Ishikawa (cell line): ENCODE measurements at regions not wholly inside any gene's neighbourhood (a gene's known extent, or its start where the extent isn't known, plus 50 kb on each side); places are given as distances from the start of the nearest gene placed in this dataset.

ENCODE experiments used
- CEBPB ChIP-seq: IDR thresholded peaks from 2 replicates; pipeline ENCODE4 v1.6.1; 2012
- CREB1 ChIP-seq: IDR thresholded peaks from 2 replicates; pipeline ENCODE4 v1.6.1; 2012; ENCODE audit warnings: low read depth
- EGR1 ChIP-seq: IDR thresholded peaks from 2 replicates; pipeline ENCODE4 v1.6.1; 2012
- EP300 ChIP-seq: IDR thresholded peaks from 2 replicates; pipeline ENCODE4 v1.6.1; 2012; ENCODE audit warnings: borderline replicate concordance
- FOXM1 ChIP-seq: IDR thresholded peaks from 2 replicates; pipeline ENCODE4 v1.6.1; 2012; ENCODE audit warnings: low read depth, borderline replicate concordance
- NFIC ChIP-seq: IDR thresholded peaks from 2 replicates; pipeline ENCODE4 v1.6.1; 2012
- RAD21 ChIP-seq: IDR thresholded peaks from 2 replicates; pipeline ENCODE4 v1.6.1; 2012; ENCODE audit warnings: low read depth
- TAF1 ChIP-seq: IDR thresholded peaks from 2 replicates; pipeline ENCODE4 v1.6.1; 2012; ENCODE audit warnings: low read depth, mild to moderate bottlenecking
- TCF12 ChIP-seq: IDR thresholded peaks from 2 replicates; pipeline ENCODE4 v1.6.1; 2012; ENCODE audit warnings: low read depth
- TEAD4 ChIP-seq: IDR thresholded peaks from 2 replicates; pipeline ENCODE4 v1.6.1; 2012
- YY1 ChIP-seq: IDR thresholded peaks from 2 replicates; pipeline ENCODE4 v1.6.1; 2012; ENCODE audit warnings: low read depth
- ZBTB7A ChIP-seq: IDR thresholded peaks from 2 replicates; pipeline ENCODE4 v1.6.1; 2012; ENCODE audit warnings: low read depth
- TF ChIP-seq, protein P1 (sequence below): IDR thresholded peaks from 2 replicates; pipeline ENCODE4 v1.6.1; 2012
- TF ChIP-seq, protein P2 (sequence below): IDR thresholded peaks from 2 replicates; pipeline ENCODE4 v1.6.1; 2012; ENCODE audit warnings: low read depth, mild to moderate bottlenecking
- TF ChIP-seq, protein P3 (sequence below): IDR thresholded peaks from 2 replicates; pipeline ENCODE4 v1.6.1; 2012

DNA sequence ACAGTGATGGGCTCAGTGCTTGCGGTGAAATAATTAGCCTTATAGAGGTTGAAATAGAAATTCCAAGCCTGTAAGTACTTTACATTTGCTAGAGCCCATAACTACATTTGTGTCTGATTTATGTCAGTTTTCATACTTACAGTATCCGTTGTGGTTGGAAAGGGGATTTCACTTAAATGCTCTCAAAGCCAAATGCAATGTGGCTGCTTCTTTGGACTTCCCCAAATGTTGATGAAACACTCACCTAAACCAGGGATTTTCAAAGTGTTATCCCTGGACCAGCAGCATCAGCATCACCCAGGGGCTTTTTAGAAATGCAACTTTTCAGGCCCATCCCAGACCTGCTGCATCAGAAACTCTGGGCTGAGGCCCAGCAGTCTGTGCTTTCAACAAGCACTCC is 378.7 kb downstream of the MCTP2 start:
- TF ChIP-seq, protein P1, sequence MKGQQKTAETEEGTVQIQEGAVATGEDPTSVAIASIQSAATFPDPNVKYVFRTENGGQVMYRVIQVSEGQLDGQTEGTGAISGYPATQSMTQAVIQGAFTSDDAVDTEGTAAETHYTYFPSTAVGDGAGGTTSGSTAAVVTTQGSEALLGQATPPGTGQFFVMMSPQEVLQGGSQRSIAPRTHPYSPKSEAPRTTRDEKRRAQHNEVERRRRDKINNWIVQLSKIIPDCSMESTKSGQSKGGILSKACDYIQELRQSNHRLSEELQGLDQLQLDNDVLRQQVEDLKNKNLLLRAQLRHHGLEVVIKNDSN: no peak
- TF ChIP-seq TCF12: no peak
- TF ChIP-seq CEBPB: no peak
- no peak for TF ChIP-seq TAF1
- TF ChIP-seq, protein P2, sequence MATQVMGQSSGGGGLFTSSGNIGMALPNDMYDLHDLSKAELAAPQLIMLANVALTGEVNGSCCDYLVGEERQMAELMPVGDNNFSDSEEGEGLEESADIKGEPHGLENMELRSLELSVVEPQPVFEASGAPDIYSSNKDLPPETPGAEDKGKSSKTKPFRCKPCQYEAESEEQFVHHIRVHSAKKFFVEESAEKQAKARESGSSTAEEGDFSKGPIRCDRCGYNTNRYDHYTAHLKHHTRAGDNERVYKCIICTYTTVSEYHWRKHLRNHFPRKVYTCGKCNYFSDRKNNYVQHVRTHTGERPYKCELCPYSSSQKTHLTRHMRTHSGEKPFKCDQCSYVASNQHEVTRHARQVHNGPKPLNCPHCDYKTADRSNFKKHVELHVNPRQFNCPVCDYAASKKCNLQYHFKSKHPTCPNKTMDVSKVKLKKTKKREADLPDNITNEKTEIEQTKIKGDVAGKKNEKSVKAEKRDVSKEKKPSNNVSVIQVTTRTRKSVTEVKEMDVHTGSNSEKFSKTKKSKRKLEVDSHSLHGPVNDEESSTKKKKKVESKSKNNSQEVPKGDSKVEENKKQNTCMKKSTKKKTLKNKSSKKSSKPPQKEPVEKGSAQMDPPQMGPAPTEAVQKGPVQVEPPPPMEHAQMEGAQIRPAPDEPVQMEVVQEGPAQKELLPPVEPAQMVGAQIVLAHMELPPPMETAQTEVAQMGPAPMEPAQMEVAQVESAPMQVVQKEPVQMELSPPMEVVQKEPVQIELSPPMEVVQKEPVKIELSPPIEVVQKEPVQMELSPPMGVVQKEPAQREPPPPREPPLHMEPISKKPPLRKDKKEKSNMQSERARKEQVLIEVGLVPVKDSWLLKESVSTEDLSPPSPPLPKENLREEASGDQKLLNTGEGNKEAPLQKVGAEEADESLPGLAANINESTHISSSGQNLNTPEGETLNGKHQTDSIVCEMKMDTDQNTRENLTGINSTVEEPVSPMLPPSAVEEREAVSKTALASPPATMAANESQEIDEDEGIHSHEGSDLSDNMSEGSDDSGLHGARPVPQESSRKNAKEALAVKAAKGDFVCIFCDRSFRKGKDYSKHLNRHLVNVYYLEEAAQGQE: no peak
- TF ChIP-seq, protein P3, sequence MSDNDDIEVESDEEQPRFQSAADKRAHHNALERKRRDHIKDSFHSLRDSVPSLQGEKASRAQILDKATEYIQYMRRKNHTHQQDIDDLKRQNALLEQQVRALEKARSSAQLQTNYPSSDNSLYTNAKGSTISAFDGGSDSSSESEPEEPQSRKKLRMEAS: no peak
- TF ChIP-seq YY1: no peak
- no peak for TF ChIP-seq NFIC

DNA sequence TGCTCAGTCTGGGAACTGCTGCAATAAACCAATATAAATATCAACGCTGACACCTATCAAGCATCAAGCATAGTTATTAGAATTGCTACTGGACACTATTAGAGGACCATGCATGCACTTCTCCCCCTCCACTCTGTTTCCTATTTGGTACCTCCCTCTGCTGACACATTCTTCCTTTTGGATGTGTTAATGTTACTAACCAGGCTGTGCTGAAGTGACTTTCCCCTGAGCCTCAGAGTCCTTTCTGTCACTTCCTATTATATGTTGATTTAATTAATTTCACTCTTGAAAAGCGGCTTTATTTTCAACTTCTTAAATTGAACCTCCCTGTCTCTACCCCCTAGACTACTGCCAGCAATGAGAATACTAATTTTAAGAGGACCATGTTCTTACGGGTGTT is 379.1 kb downstream of the MCTP2 start:
- TF ChIP-seq ZBTB7A (no peak), FOXM1 (no peak), TCF12 (no peak), TEAD4 (no peak), TAF1 (no peak), EGR1 (no peak), CREB1 (no peak), NFIC (no peak), CEBPB (no peak), EP300 (no peak), YY1 (no peak), RAD21 (no peak)
- TF ChIP-seq, protein P2: no peak
- TF ChIP-seq, protein P3: no peak
- TF ChIP-seq, protein P1: no peak

DNA sequence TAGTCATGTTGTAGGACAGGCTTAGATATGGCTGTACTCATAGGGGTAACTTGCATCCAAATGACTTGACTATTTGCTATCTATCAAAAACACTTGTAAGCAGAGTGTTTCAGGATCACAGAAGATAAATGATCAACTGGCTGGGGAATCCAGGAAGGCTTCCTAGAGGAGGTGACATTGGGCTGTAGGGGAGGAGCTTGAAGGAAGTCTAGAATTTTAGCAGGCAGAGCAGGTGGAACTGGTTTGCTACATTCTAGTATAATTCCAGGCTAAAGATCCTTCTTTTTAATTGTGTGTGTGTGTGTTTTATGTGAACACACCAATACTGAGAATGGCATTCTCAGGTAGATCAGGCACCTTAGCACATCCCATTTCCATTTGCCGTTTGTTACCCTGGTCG is 380.3 kb downstream of the MCTP2 start:
- TF ChIP-seq CEBPB (no peak), RAD21 (no peak), TEAD4 (no peak), EP300 (no peak), YY1 (no peak), ZBTB7A (no peak), FOXM1 (no peak), TAF1 (no peak), NFIC (no peak), TCF12 (no peak), CREB1 (no peak), EGR1 (no peak)
- TF ChIP-seq, protein P3: no peak
- TF ChIP-seq, protein P1: no peak
- TF ChIP-seq, protein P2: no peak

DNA sequence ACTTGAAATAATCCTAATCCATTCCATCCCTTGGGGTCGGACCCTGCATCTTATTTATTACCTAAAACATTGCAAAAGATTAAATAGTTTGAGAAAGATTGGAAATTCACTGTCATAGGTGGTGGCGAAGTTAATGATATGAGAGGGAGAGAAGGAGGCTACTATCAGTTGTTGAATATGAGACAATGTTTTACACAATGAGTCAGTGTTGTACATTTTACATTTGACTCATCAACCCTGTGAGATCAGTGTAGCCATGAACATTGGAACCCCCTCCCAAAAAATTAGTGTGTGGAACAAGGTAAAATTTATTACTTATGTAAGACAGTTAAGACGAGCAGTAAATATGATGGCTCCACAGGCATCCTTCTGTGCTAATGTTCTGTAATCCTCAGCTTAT is 384.3 kb downstream of the MCTP2 start:
- TF ChIP-seq FOXM1 (no peak), NFIC (no peak)
